ENCODE measurements at regions not wholly inside any gene's neighbourhood (a gene's known extent, or its start where the extent isn't known, plus 50 kb on each side); places are given as distances from the start of the nearest gene placed in this dataset.

DNA sequence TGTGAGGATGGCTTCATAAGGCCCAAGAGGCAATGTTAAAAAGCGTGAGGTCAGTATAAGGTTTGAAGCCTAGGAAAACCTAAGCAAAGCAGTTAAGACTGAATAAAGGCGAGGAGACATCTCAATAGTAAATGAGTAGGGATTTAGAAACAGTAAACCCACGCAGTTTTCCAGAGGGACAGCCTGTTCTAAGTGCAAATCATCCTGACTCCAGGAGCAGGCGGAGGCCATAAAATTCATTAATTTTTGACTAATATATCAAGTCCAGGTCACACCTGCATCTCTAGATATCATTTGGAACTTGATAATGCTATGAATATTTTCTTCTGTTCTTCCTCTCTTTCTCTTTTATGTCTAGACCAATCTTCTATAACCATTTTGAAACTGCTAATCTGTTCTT, 597.0 kb upstream of the RGS18 start:
- ATAC-seq: no peak
- TF ChIP-seq PPARA (CRISPR knock-in tag; IDR thresholded peaks at IDR 0.05; ENCODE audit: borderline replicate concordance): no peak

GRCh38 chr1:191564275-191564674, 594.0 kb upstream of the RGS18 start:
- no peak for ATAC-seq
- TF ChIP-seq, protein P1, sequence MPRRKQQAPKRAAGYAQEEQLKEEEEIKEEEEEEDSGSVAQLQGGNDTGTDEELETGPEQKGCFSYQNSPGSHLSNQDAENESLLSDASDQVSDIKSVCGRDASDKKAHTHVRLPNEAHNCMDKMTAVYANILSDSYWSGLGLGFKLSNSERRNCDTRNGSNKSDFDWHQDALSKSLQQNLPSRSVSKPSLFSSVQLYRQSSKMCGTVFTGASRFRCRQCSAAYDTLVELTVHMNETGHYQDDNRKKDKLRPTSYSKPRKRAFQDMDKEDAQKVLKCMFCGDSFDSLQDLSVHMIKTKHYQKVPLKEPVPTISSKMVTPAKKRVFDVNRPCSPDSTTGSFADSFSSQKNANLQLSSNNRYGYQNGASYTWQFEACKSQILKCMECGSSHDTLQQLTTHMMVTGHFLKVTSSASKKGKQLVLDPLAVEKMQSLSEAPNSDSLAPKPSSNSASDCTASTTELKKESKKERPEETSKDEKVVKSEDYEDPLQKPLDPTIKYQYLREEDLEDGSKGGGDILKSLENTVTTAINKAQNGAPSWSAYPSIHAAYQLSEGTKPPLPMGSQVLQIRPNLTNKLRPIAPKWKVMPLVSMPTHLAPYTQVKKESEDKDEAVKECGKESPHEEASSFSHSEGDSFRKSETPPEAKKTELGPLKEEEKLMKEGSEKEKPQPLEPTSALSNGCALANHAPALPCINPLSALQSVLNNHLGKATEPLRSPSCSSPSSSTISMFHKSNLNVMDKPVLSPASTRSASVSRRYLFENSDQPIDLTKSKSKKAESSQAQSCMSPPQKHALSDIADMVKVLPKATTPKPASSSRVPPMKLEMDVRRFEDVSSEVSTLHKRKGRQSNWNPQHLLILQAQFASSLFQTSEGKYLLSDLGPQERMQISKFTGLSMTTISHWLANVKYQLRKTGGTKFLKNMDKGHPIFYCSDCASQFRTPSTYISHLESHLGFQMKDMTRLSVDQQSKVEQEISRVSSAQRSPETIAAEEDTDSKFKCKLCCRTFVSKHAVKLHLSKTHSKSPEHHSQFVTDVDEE (CRISPR knock-in tag; IDR thresholded peaks at IDR 0.05): no peak
- no peak for TF ChIP-seq ISL1 (CRISPR knock-in tag; IDR thresholded peaks at IDR 0.05)
- TF ChIP-seq TOX (CRISPR knock-in tag; IDR thresholded peaks at IDR 0.05; ENCODE audit: borderline replicate concordance): no peak
- TF ChIP-seq SNAI2 (CRISPR knock-in tag; IDR thresholded peaks at IDR 0.05): no peak
- TF ChIP-seq TCF4 (CRISPR knock-in tag; IDR thresholded peaks at IDR 0.05; ENCODE audit: borderline replicate concordance): no peak

DNA sequence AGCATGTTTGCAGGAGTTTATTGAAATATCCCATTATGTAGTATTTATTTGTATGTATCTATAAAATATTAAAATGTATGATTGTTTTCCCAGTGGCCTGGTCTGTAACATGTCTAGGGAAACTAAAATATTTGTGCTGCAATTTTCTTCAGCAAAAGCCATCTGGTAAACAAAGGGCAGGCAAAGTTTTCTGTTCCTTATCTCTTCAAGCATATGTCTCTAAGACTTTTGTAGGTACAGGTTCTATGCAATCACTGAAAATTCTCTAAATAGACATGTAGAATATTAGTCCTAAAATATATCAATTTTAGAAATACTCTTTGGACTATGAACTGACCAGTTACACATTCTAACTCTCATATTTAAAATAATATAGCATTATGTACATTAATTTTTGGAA, 585.8 kb upstream of the RGS18 start:
- no peak for ATAC-seq
- TF ChIP-seq PATZ1 (CRISPR knock-in tag; IDR thresholded peaks at IDR 0.05; ENCODE audit: borderline replicate concordance) (no peak), CREB5 (CRISPR knock-in tag; IDR thresholded peaks at IDR 0.05; ENCODE audit: low read depth) (no peak), CSRNP3 (CRISPR knock-in tag; IDR thresholded peaks at IDR 0.05) (no peak), SNAI2 (CRISPR knock-in tag; IDR thresholded peaks at IDR 0.05) (no peak), ISL1 (CRISPR knock-in tag; IDR thresholded peaks at IDR 0.05) (no peak), ESRRG (CRISPR knock-in tag; IDR thresholded peaks at IDR 0.05) (no peak), ZC3H10 (CRISPR knock-in tag; IDR thresholded peaks at IDR 0.05) (no peak), PPARA (CRISPR knock-in tag; IDR thresholded peaks at IDR 0.05; ENCODE audit: borderline replicate concordance) (no peak), TCF4 (CRISPR knock-in tag; IDR thresholded peaks at IDR 0.05; ENCODE audit: borderline replicate concordance) (no peak), BACH2 (CRISPR knock-in tag; IDR thresholded peaks at IDR 0.05; ENCODE audit: borderline replicate concordance) (no peak), ZNF8 (CRISPR knock-in tag; IDR thresholded peaks at IDR 0.05) (no peak), ZFP3 (CRISPR knock-in tag; IDR thresholded peaks at IDR 0.05) (no peak), TOX (CRISPR knock-in tag; IDR thresholded peaks at IDR 0.05; ENCODE audit: borderline replicate concordance) (no peak), RARB (CRISPR knock-in tag; IDR thresholded peaks at IDR 0.05) (no peak), GLIS3 (CRISPR knock-in tag; IDR thresholded peaks at IDR 0.05) (no peak), ARNTL (CRISPR knock-in tag; IDR thresholded peaks at IDR 0.05; ENCODE audit: borderline replicate concordance, low read depth) (no peak), ZNF70 (CRISPR knock-in tag; IDR thresholded peaks at IDR 0.05) (no peak), ZFP30 (CRISPR knock-in tag; IDR thresholded peaks at IDR 0.05) (no peak)

- no peak for ATAC-seq
- TF ChIP-seq BACH2 (CRISPR knock-in tag; IDR thresholded peaks at IDR 0.05; ENCODE audit: borderline replicate concordance): no peak
- TF ChIP-seq ZNF70 (CRISPR knock-in tag; IDR thresholded peaks at IDR 0.05): no peak
- TF ChIP-seq GLIS3 (CRISPR knock-in tag; IDR thresholded peaks at IDR 0.05): no peak
- TF ChIP-seq, protein P1 (CRISPR knock-in tag; IDR thresholded peaks at IDR 0.05): no peak
- no peak for TF ChIP-seq OSR1 (CRISPR knock-in tag; IDR thresholded peaks at IDR 0.05)
- no peak for TF ChIP-seq PPARA (CRISPR knock-in tag; IDR thresholded peaks at IDR 0.05; ENCODE audit: borderline replicate concordance)
- TF ChIP-seq ZFP30 (CRISPR knock-in tag; IDR thresholded peaks at IDR 0.05): no peak
- no peak for TF ChIP-seq TCF4 (CRISPR knock-in tag; IDR thresholded peaks at IDR 0.05; ENCODE audit: borderline replicate concordance)
- no peak for TF ChIP-seq PATZ1 (CRISPR knock-in tag; IDR thresholded peaks at IDR 0.05; ENCODE audit: borderline replicate concordance)
- no peak for TF ChIP-seq CSDC2 (CRISPR knock-in tag; IDR thresholded peaks at IDR 0.05)
- TF ChIP-seq ARNTL (CRISPR knock-in tag; IDR thresholded peaks at IDR 0.05; ENCODE audit: borderline replicate concordance, low read depth): no peak
- TF ChIP-seq TOX (CRISPR knock-in tag; IDR thresholded peaks at IDR 0.05; ENCODE audit: borderline replicate concordance): no peak
- TF ChIP-seq ZNF8 (CRISPR knock-in tag; IDR thresholded peaks at IDR 0.05): no peak
- TF ChIP-seq ZC3H10 (CRISPR knock-in tag; IDR thresholded peaks at IDR 0.05): no peak
Observed at GRCh38 chr1:191575180-191575579, 583.1 kb upstream of the RGS18 start.

Measured in SK-N-SH treated with all-trans-retinoic acid at 6 μM for 48 hours (cell line).